ENCODE measurements at regions not wholly inside any gene's neighbourhood (a gene's known extent, or its start where the extent isn't known, plus 50 kb on each side); places are given as distances from the start of the nearest gene placed in this dataset.
A peak's percentile ranks its signal among the peaks of the same experiment; 100 is the strongest.

- no peak for DNase-seq (ENCODE audit: low spot score)
Measured at GRCh38 chr4:85265234-85265633, 209.7 kb upstream of the ARHGAP24 start.

GRCh38 chr4:85268188-85268587, 206.8 kb upstream of the ARHGAP24 start:
- no peak for DNase-seq (ENCODE audit: low spot score)

GRCh38 chr4:85268961-85269360, 206.0 kb upstream of the ARHGAP24 start:
- no peak for DNase-seq (ENCODE audit: low spot score)

GRCh38 chr4:85274955-85275354, 200.0 kb upstream of the ARHGAP24 start:
- DNase-seq (ENCODE audit: low spot score) = no peak

GRCh38 chr4:85280963-85281362, 194.0 kb upstream of the ARHGAP24 start:
- DNase-seq (ENCODE audit: low spot score) = no peak

- DNase-seq (ENCODE audit: low spot score) = no peak
Measured at GRCh38 chr4:85291226-85291625, 183.7 kb upstream of the ARHGAP24 start.

- no peak for DNase-seq (ENCODE audit: low spot score)
Measured at GRCh38 chr4:85298037-85298436, 176.9 kb upstream of the ARHGAP24 start.

GRCh38 chr4:85302193-85302736, 172.7 kb upstream of the ARHGAP24 start:
- no peak for DNase-seq (ENCODE audit: low spot score)

- no peak for DNase-seq (ENCODE audit: low spot score)
Measured at GRCh38 chr4:85302756-85303155, 172.2 kb upstream of the ARHGAP24 start.

- DNase-seq (ENCODE audit: low spot score) = no peak
Measured at GRCh38 chr4:85318415-85318814, 156.5 kb upstream of the ARHGAP24 start.

GRCh38 chr4:85358831-85359230, 116.1 kb upstream of the ARHGAP24 start:
- no peak for DNase-seq (ENCODE audit: low spot score)

- no peak for DNase-seq (ENCODE audit: low spot score)
Measured at GRCh38 chr4:85362550-85362949, 112.4 kb upstream of the ARHGAP24 start.

- no peak for DNase-seq (ENCODE audit: low spot score)
Measured at GRCh38 chr4:85367815-85368214, 107.1 kb upstream of the ARHGAP24 start.

GRCh38 chr4:85368240-85368639, 106.7 kb upstream of the ARHGAP24 start:
- DNase-seq (ENCODE audit: low spot score) = no peak

GRCh38 chr4:85368932-85369331, 106.0 kb upstream of the ARHGAP24 start:
- peak; percentile 59 for DNase-seq (ENCODE audit: low spot score)

- no peak for DNase-seq (ENCODE audit: low spot score)
Measured at GRCh38 chr4:85369703-85370380, 105.1 kb upstream of the ARHGAP24 start.

- DNase-seq (ENCODE audit: low spot score) = peak; percentile 54
Measured at GRCh38 chr4:85370400-85371032, 104.4 kb upstream of the ARHGAP24 start.

GRCh38 chr4:85372966-85373365, 102.0 kb upstream of the ARHGAP24 start:
- no peak for DNase-seq (ENCODE audit: low spot score)

- no peak for DNase-seq (ENCODE audit: low spot score)
Measured at GRCh38 chr4:85376285-85376684, 98.7 kb upstream of the ARHGAP24 start.

GRCh38 chr4:85381968-85382367, 93.0 kb upstream of the ARHGAP24 start:
- DNase-seq (ENCODE audit: low spot score) = no peak

- no peak for DNase-seq (ENCODE audit: low spot score)
Measured at GRCh38 chr4:85391071-85391470, 83.9 kb upstream of the ARHGAP24 start.

GRCh38 chr4:85391589-85392410, 83.2 kb upstream of the ARHGAP24 start:
- DNase-seq (ENCODE audit: low spot score) = no peak

GRCh38 chr4:85393201-85393600, 81.7 kb upstream of the ARHGAP24 start:
- no peak for DNase-seq (ENCODE audit: low spot score)
